ENCODE measurements at regions not wholly inside any gene's neighbourhood (a gene's known extent, or its start where the extent isn't known, plus 50 kb on each side); places are given as distances from the start of the nearest gene placed in this dataset.

DNA sequence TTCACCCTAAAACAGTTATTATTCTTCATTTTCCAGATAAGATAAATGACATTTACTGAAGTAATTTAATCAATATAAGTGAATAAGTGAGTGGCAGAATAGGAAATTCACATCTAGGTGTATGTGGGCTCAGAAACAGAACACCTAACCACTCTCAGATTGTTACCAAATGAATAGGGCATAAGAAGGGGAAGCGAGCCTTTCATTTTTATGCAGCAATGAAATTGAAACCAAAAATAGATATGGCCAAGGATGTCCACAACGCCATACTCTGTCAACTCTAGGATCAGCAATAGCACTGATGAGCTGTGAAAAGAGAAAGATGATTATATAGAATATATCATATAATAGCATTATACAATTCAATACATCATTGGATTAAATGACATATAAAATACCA lies 398.1 kb upstream of the API5 start:
- TF ChIP-seq, protein P1, sequence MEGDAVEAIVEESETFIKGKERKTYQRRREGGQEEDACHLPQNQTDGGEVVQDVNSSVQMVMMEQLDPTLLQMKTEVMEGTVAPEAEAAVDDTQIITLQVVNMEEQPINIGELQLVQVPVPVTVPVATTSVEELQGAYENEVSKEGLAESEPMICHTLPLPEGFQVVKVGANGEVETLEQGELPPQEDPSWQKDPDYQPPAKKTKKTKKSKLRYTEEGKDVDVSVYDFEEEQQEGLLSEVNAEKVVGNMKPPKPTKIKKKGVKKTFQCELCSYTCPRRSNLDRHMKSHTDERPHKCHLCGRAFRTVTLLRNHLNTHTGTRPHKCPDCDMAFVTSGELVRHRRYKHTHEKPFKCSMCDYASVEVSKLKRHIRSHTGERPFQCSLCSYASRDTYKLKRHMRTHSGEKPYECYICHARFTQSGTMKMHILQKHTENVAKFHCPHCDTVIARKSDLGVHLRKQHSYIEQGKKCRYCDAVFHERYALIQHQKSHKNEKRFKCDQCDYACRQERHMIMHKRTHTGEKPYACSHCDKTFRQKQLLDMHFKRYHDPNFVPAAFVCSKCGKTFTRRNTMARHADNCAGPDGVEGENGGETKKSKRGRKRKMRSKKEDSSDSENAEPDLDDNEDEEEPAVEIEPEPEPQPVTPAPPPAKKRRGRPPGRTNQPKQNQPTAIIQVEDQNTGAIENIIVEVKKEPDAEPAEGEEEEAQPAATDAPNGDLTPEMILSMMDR (IDR thresholded peaks at IDR 0.05; ENCODE audit: insufficient read depth, low read depth, low read length) = no peak
- no peak for TF ChIP-seq EZH2 (IDR thresholded peaks at IDR 0.05; ENCODE audit: insufficient read depth, low read length)
